Adrenal gland (tissue), 5 donors: ENCODE measurements at regions not wholly inside any gene's neighbourhood (a gene's known extent, or its start where the extent isn't known, plus 50 kb on each side); places are given as distances from the start of the nearest gene placed in this dataset.

Source experiments
- CTCF ChIP-seq, 6 experiments: fragments of 450-650 bp in 4 of 6; fragments of 200-600 bp in 2 of 6; sonication (generic) in 1 of 6; IDR thresholded peaks; 1 replicate in 5 of 6; 2 replicates in 1 of 6; pipeline versions ENCODE4 v1.5.1 to v1.8.0; 2016 to 2021; ENCODE audit warnings: antibody characterized with exemption in 6 of 6, mild to moderate bottlenecking in 2 of 6, moderate library complexity in 1 of 6
- POLR2A ChIP-seq, 2 donors: fragments of 450-650 bp; IDR thresholded peaks; one replicate each; pipeline ENCODE4 v1.6.1; 2017; ENCODE audit warnings: antibody characterized with exemption in 2 of 2, mild to moderate bottlenecking in 2 of 2, moderate library complexity in 1 of 2
- donor health status: DM: no; HTN: no; CAD: no.

GRCh38 chr1:55781944-55782482 is 566.8 kb upstream of the USP24 start:
- TF ChIP-seq CTCF (IDR thresholded peaks at IDR 0.05) (no peak), POLR2A (IDR thresholded peaks at IDR 0.05) (no peak)
